AG20443 (cell line): ENCODE measurements at regions not wholly inside any gene's neighbourhood (a gene's known extent, or its start where the extent isn't known, plus 50 kb on each side); places are given as distances from the start of the nearest gene placed in this dataset.
"Not testable (repeated sequence)": the region's sequence is repeated elsewhere in the genome, so short reads cannot be mapped to it uniquely, and the experiment has no call there.

ENCODE experiments used
- DNase-seq: peaks from one replicate; pipeline ENCODE4 v3.0.0; 2012; ENCODE audit warnings: low spot score, mixed read lengths

DNA sequence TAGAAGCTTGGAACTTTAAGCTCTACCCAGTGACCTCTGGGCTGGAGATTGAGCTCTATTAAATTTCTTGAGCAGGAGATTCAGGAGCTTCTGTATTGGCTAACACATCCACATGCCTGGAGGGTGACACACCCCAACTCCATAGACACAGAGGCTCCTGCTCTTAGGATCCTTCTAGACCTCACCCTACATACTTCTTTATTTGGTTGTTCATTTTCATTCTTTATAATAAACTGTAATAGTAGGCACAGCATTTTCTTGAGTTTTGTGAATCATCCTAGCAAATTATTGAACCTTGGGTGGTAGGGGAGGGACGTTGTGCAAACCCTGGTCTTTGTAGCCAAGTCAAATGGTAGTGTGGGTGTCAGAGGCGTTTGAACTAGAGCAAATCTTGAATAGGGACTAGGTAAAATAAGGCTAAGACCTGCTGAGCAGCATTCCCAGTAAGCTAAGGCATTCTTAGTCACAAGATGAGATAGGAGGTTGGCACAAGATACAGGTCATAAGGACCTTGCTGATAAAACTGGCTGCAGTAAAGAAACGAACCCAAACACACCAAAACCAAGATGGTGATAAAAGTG lies 323.8 kb upstream of the GALNT5 start:
- DNase-seq, result peak; percentile 16

DNA sequence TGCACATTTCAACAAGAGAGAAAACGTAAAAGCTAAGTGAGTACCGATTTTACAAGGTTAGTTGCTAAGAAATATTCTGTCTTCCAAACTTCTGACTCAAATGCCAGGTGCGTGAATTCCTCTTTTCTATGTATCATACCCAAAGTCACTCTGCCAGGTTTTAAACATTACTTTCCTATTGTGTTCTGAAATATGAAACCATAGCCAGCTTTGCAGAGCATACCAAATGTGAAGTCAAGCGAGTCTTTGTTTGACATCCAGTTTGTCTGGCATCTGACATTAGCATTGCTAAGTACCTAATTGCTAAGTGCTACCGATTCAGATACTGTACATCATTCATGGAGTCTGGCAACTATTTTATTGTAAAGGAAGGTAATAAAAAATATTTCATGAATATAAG lies 321.9 kb upstream of the GALNT5 start:
- DNase-seq, result no peak

- no peak for DNase-seq
Observed at GRCh38 chr2:156937430-156937829, 320.1 kb upstream of the GALNT5 start.

- no peak for DNase-seq
Observed at GRCh38 chr2:156944871-156945270, 312.6 kb upstream of the GALNT5 start.

DNA sequence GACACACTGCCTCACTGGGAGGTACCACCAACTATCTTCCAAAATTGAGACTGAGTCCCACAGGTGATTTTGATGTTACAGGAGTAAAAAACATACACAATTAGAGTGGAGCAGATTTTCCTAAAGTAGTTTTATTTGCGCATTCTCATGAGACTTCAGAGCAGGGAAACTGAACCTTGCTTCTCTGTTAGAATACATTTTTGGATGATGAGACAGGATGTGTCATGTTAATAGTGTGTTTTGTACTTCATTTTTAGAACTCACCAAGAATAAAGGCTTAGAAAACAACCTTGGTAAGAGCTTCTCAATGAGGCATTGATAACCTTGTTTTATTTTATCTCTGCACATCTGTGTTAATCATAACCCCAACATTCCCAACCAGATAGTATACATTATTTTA lies 310.2 kb upstream of the GALNT5 start:
- DNase-seq, result no peak

DNA sequence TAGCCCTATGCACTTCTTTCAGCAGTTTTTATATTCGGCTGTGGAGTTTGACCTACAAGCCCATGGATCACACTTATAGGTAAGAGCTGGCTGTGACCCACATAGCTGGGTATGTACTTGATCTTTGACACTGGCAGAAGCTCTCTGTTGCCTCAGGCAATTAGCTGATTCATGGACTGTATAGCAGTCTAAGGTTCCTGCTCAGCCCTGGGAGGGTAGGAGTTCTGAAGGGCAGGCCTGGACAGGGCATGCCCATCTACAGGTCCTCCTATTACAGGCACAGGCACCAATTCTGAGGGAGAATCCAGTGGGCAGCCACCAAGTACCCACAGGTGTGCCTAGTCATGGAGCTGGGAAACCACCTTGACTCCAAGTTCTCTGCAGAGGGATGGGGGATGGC lies 301.8 kb upstream of the GALNT5 start:
- no peak for DNase-seq

DNA sequence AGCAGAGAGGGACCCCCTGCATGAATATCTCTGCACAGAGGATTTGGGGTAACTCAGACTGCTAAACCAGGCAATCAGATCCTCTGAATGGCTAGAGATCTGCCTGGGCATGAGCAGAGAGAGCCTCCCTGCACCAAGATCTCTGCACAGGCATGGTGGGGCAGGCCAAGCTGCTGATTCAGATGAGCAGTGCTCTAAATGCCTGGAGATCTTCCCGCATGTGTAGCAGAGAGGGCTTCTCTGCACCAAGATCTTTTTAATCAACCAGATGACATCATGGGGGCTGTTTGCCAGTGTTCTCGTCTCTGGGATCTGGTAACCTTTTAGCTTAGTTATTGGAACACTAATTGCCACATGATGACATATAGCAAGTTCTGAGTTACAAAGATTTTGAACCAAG lies 301.3 kb upstream of the GALNT5 start:
- peak; percentile 24 for DNase-seq

GRCh38 chr2:156958374-156958773 lies 299.1 kb upstream of the GALNT5 start:
- no peak for DNase-seq

- DNase-seq, result no peak
Observed at GRCh38 chr2:156959481-156959880, 298.0 kb upstream of the GALNT5 start.

- DNase-seq, result no peak
Observed at GRCh38 chr2:156982615-156983014, 274.9 kb upstream of the GALNT5 start.

DNA sequence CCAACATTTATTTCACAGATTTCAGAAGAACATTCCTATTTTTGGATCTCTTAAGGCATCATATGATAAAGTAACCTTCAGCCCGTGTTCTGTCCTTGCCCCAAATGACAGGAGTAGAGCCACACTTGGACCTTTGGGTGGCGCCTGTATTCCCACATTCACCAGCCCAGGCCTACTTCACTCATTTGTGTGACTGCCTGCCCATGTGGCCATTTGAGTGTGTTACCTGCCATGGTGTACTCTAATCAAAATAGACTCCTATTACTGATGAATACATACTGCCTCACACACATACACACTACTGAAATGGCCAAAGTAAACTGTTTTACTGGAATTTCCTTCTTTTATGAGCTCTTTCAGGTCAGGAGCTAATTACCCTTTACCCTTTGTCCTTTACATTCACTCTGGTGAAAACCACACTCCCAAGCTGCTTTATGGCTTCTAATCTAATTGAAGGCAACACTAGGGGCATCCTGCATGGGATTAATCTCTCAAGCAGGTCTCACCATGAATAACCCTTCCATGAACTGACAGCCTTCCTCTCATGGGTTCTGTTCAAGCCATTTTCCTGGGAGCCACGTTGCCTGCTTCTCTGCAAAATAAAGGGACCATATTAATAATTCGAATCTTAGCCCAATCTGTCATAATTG lies 271.0 kb upstream of the GALNT5 start:
- DNase-seq, result no peak

DNA sequence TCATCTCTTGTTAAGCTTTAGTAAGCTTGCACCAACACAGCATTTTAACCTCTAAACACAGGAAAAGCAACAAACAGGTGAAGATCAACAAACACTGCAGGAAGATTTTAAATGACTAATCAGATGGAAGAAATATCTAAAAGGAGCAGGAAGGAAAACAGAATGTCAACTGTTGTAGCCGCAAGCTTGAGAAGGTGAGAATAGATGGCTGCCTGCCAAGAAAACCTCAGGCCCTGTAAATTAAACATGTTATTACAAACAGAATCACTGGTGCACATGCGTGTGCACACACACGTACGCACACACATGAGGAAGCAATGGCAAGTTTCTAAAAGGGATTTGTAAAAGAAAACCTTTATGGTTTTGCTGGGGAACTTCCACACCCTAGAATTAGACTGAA lies 257.8 kb upstream of the GALNT5 start:
- no peak for DNase-seq

- DNase-seq, result no peak
Observed at GRCh38 chr2:157004789-157005188, 252.7 kb upstream of the GALNT5 start.

DNA sequence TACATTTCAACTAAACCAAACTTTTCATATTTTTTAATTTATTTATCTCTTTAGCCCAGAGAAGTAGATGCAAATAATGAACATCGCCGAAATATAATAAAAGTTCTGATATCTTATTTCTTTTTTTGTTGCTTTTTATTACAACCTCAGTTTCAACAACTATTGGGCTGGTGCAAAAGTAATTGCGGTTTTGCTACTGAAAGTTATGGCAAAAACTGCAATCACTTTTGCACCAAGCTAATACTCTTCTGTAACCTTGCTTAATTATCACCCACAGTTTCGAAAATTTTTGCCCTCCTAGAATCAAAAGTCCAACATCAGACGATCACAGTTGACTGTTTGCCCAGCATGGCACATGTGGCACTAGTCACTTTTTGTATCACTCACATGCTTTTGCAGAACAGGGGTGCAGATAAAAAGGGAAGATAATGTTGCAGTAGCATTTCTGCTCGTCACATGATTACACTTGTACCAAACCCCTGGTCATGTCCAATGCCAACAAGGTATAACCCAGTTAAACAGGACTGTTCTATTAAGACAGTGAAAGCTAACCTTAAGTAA lies 242.4 kb upstream of the GALNT5 start:
- DNase-seq, result no peak

GRCh38 chr2:157023264-157023663 lies 234.2 kb upstream of the GALNT5 start:
- DNase-seq, result not testable (repeated sequence)

GRCh38 chr2:157024129-157024528 lies 233.4 kb upstream of the GALNT5 start:
- DNase-seq, result no peak

DNA sequence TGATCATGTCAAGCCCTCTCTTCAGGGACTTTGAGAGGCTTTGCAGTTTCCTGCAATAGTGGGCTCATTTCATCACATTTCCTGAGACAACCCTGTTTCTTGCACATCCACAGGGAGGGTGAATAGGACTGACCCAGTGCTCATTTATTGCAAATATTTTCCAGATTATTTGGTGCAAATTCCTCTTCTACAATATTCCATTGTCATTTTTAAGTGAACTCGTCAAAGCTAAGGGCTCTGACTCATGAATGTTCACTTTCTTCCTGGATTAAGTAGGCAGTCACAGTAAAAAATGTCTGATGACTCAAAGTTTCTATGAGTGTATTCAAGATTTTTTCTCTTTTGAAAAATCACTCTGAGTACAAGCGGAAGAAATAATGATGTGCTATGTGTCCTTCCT lies 225.5 kb upstream of the GALNT5 start:
- DNase-seq, result peak; percentile 78

GRCh38 chr2:157036726-157037125 lies 220.8 kb upstream of the GALNT5 start:
- no peak for DNase-seq

- DNase-seq, result no peak
Observed at GRCh38 chr2:157043786-157044185, 213.7 kb upstream of the GALNT5 start.

- no peak for DNase-seq
Observed at GRCh38 chr2:157046396-157046795, 211.1 kb upstream of the GALNT5 start.

- peak; percentile 68 for DNase-seq
Observed at GRCh38 chr2:157052685-157053224, 204.8 kb upstream of the GALNT5 start.

DNA sequence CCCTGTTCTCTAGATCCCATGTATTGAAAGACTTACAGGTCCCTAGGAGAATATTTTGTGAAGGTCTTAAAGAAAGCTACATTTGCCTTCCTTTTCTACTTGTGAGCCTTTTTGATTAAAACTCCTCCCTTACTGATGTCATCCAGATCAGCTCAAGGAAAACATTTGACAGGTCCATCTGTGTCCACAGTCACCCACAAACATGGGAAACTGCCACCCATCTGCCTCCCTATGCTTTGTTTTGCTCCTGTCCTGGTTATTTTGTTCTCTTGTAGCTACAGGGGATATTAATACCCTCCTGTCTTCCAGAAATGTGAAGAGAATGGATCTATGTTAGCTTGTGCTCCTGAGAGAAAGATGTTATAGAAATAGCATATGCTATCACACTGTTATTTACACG lies 203.6 kb upstream of the GALNT5 start:
- no peak for DNase-seq

DNA sequence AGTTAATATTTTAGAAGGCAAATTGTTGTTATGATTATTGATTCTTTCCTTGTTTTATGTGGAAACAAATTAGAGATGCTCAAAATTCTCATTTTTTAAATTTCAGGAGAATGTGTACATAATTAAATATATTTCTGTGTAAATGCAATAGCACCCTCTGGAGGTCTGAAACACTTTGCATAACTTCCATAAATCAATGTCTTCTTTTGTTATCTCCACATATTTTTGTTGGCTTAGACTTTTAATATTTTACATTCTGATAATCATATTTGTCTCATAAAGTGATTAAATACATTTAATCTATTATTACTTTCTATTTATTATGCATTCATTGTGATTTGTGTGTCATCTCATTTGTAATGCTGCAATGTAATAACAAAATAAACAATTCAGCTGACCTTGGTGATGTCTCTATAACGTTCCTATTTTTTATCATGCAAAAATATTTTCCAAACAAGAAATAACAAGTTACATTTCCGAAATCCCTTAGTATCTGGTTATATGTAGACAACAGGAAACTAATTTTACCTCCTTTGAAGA lies 201.8 kb upstream of the GALNT5 start:
- DNase-seq, result peak; percentile 8
